Transverse colon (tissue), 4 donors: ENCODE measurements at regions not wholly inside any gene's neighbourhood (a gene's known extent, or its start where the extent isn't known, plus 50 kb on each side); places are given as distances from the start of the nearest gene placed in this dataset.
A peak's percentile ranks its signal among the peaks of the same experiment; 100 is the strongest.

Source experiments
- DNase-seq: peaks from one replicate; pipeline ENCODE4 v3.0.0-alpha.2; 2019
- H3K27ac ChIP-seq, 4 donors: fragments of 200-600 bp; sonication (generic); 2 replicates each; pipeline ENCODE4 v1.5.1; 2016 to 2018; ENCODE audit warnings: inconsistent platforms in 4 of 4
- H3K27me3 ChIP-seq: fragments of 200-600 bp; sonication (generic); 2 replicates; pipeline ENCODE4 v1.5.1; 2017; ENCODE audit warnings: inconsistent platforms
- H3K36me3 ChIP-seq, 4 donors: fragments of 200-600 bp; sonication (generic); 2 replicates each; pipeline ENCODE4 v1.5.1; 2017 to 2019; ENCODE audit warnings: inconsistent platforms in 4 of 4
- H3K4me1 ChIP-seq, 4 donors: fragments of 200-600 bp; sonication (generic); 2 replicates each; pipeline ENCODE4 v1.5.1; 2017 to 2020; ENCODE audit warnings: inconsistent platforms in 4 of 4
- H3K4me3 ChIP-seq, 4 donors: fragments of 200-600 bp; sonication (generic); 1 replicate in 1 of 4; 2 replicates in 3 of 4; pipeline versions ENCODE4 v1.5.1 to v1.6.1; 2017 to 2019; ENCODE audit warnings: inconsistent platforms in 4 of 4
- H3K9me3 ChIP-seq, 2 donors: fragments of 200-600 bp; sonication (generic); 2 replicates each; pipeline ENCODE4 v1.5.1; 2017 to 2019; ENCODE audit warnings: inconsistent platforms in 2 of 2
- EP300 ChIP-seq: sonication (generic); formaldehyde crosslinking; IDR thresholded peaks from one replicate; pipeline ENCODE4 v1.6.1; 2017; ENCODE audit warnings: antibody characterized with exemption, low read depth
- POLR2A ChIP-seq: fragments of 450-650 bp; IDR thresholded peaks from one replicate; pipeline ENCODE4 v1.6.1; 2016; ENCODE audit warnings: antibody characterized with exemption, mild to moderate bottlenecking, moderate library complexity
- POLR2AphosphoS5 ChIP-seq, 3 donors: sonication (generic); formaldehyde crosslinking; IDR thresholded peaks; one replicate each; pipeline ENCODE4 v1.6.1; 2016; ENCODE audit warnings: antibody characterized with exemption in 3 of 3
- WGBS, 2 donors: methylation state at CpG; one replicate each; pipeline ENCODE4 v1.1.5; 2018; ENCODE audit warnings: low coverage in 1 of 2; 5-methylcytosine and 5-hydroxymethylcytosine counted together
- in situ Hi-C, 4 donors: fragments of 200-750 bp; cut with MboI; loops; one replicate each; pipeline versions ENCODE4 v1.15.0 to v1.15.1; 2017; ENCODE audit warnings: low sequenced_read_pairs in 3 of 4, low pct_ligation_motif_present in 1 of 4, low pct_unique_long_range_greater_than_20kb in 1 of 4
- intact Hi-C: fragments of 100-400 bp; cut with DNase I; formaldehyde crosslinking; loops from one replicate; pipeline ENCODE4 v1.15.1; 2023; ENCODE audit warnings: low total_unique reads
- TF ChIP-seq, protein P1 (sequence below), 5 experiments: fragments of 200-600 bp in 3 of 5; fragments of 450-650 bp in 2 of 5; sonication (generic) in 3 of 5; IDR thresholded peaks; 1 replicate in 2 of 5; 2 replicates in 3 of 5; pipeline ENCODE4 v1.5.1; 2016 to 2017; ENCODE audit warnings: antibody characterized with exemption in 5 of 5, inconsistent platforms in 3 of 5, mild to moderate bottlenecking in 2 of 5, moderate library complexity in 1 of 5

DNA sequence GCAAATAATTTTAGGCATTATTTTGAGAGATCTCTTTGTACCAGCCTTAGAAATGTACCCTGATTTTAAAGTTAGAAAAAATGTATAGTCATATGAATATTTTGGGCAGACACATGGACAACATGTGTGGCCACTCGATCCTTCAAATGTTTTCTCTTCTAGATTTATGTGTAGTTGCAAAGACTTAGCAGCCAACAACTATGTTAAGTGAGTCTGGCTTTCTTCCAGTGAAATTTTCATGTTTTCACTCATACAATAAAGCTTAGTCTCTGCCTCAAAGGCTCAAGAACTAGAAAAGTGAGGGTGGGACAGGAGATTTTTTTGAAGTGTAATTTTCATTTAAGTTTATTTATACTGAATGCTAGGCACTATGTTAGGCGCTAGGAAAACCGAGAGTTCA, 207.7 kb upstream of the DACH1 start:
- Histone ChIP-seq H3K4me1 (no peaks in the 10 kb centered on the region), H3K4me3 (no peak overlapping the region), H3K36me3 (no peaks in the 10 kb centered on the region), H3K27me3 (no peaks in the 10 kb centered on the region), H3K27ac (no peak overlapping the region), H3K9me3 (no peaks in the 10 kb centered on the region)
- intact Hi-C loops, result no loop called here
- in situ Hi-C loops, result no loop called here
- TF ChIP-seq, protein P1, sequence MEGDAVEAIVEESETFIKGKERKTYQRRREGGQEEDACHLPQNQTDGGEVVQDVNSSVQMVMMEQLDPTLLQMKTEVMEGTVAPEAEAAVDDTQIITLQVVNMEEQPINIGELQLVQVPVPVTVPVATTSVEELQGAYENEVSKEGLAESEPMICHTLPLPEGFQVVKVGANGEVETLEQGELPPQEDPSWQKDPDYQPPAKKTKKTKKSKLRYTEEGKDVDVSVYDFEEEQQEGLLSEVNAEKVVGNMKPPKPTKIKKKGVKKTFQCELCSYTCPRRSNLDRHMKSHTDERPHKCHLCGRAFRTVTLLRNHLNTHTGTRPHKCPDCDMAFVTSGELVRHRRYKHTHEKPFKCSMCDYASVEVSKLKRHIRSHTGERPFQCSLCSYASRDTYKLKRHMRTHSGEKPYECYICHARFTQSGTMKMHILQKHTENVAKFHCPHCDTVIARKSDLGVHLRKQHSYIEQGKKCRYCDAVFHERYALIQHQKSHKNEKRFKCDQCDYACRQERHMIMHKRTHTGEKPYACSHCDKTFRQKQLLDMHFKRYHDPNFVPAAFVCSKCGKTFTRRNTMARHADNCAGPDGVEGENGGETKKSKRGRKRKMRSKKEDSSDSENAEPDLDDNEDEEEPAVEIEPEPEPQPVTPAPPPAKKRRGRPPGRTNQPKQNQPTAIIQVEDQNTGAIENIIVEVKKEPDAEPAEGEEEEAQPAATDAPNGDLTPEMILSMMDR (IDR thresholded peaks at IDR 0.05), result no peak
- TF ChIP-seq EP300 (no peak), POLR2AphosphoS5 (IDR thresholded peaks at IDR 0.05) (no peak), POLR2A (no peak)
- 50 to 63% methylated on average over 1 to 3 of the region's 3 CpGs for WGBS, 2 donors
- DNase-seq, result no peak

DNA sequence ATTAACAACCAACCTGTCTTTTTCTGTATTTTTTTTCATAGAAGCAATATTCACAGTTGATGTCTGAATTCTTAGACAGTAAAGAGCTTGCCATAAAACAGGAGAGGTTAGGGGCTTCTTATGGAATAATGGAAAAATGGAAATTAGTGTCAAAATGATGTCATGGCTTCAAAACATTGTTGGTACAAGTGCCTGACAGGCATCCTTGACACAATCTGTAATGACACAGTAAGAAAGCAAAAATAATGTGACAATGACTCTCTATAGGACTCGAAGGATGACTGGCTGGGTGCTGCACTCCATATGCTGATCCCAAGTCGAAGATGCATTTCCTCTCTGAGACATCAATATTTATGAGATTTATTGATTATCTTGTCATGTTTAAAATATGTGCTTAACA, 205.3 kb upstream of the DACH1 start:
- H3K27ac ChIP-seq, result no peak overlapping the region
- no peaks in the 10 kb centered on the region for H3K36me3 ChIP-seq
- 68 to 94% methylated on average over 2 of the region's 2 CpGs for WGBS, 2 donors
- no peak for DNase-seq
- no peak overlapping the region for H3K4me3 ChIP-seq
- H3K9me3 ChIP-seq, result no peaks in the 10 kb centered on the region
- in situ Hi-C loops (no loop called here), intact Hi-C loops (no loop called here)
- TF ChIP-seq EP300, result no peak
- TF ChIP-seq POLR2AphosphoS5 (IDR thresholded peaks at IDR 0.05), result no peak
- no peak for TF ChIP-seq POLR2A
- TF ChIP-seq, protein P1 (IDR thresholded peaks at IDR 0.05), result no peak
- no peaks in the 10 kb centered on the region for H3K27me3 ChIP-seq
- H3K4me1 ChIP-seq, result no peaks in the 10 kb centered on the region

- Histone ChIP-seq H3K4me1 (no peaks in the 10 kb centered on the region), H3K27me3 (no peaks in the 10 kb centered on the region), H3K9me3 (no peaks in the 10 kb centered on the region), H3K4me3 (no peak overlapping the region), H3K36me3 (no peaks in the 10 kb centered on the region), H3K27ac (no peak overlapping the region)
- no peak for DNase-seq
- WGBS, 2 donors, result 58 to 60% methylated on average over 3 to 4 of the region's 4 CpGs
- no peak for TF ChIP-seq POLR2AphosphoS5 (IDR thresholded peaks at IDR 0.05)
- no peak for TF ChIP-seq EP300
- no peak for TF ChIP-seq POLR2A
- TF ChIP-seq, protein P1 (IDR thresholded peaks at IDR 0.05), result no peak
- in situ Hi-C loops, result no loop called here
- intact Hi-C loops, result no loop called here
Measured at GRCh38 chr13:72071713-72072112, 204.7 kb upstream of the DACH1 start.

GRCh38 chr13:72062566-72062965, 195.6 kb upstream of the DACH1 start:
- in situ Hi-C loops (no loop called here), intact Hi-C loops (no loop called here)
- DNase-seq, result peak; percentile 32
- H3K27me3 ChIP-seq, result no peaks in the 10 kb centered on the region
- H3K9me3 ChIP-seq, result no peaks in the 10 kb centered on the region
- no peak overlapping the region for H3K4me3 ChIP-seq
- peaks cover 0 to 5% (median 0%) of the 10 kb centered on the region in 4 donors for H3K4me1 ChIP-seq
- no peaks in the 10 kb centered on the region for H3K36me3 ChIP-seq
- TF ChIP-seq POLR2A (no peak), POLR2AphosphoS5 (IDR thresholded peaks at IDR 0.05) (no peak), EP300 (no peak)
- TF ChIP-seq, protein P1 (IDR thresholded peaks at IDR 0.05), result no peak
- 54% methylated on average over 7 of the region's 7 CpGs; no CpG with 5 or more reads in 1 of the 2 donors for WGBS, 2 donors
- H3K27ac ChIP-seq, result no peak overlapping the region
